DLD1 (cell line): ENCODE measurements at regions not wholly inside any gene's neighbourhood (a gene's known extent, or its start where the extent isn't known, plus 50 kb on each side); places are given as distances from the start of the nearest gene placed in this dataset.
"Not testable (repeated sequence)": the region's sequence is repeated elsewhere in the genome, so short reads cannot be mapped to it uniquely, and the experiment has no call there.

Source experiments
- in situ Hi-C: cut with HindIII; loops from 2 replicates; pipeline ENCODE4 v1.10.0; 2017; ENCODE audit warnings: low sequenced_read_pairs

DNA sequence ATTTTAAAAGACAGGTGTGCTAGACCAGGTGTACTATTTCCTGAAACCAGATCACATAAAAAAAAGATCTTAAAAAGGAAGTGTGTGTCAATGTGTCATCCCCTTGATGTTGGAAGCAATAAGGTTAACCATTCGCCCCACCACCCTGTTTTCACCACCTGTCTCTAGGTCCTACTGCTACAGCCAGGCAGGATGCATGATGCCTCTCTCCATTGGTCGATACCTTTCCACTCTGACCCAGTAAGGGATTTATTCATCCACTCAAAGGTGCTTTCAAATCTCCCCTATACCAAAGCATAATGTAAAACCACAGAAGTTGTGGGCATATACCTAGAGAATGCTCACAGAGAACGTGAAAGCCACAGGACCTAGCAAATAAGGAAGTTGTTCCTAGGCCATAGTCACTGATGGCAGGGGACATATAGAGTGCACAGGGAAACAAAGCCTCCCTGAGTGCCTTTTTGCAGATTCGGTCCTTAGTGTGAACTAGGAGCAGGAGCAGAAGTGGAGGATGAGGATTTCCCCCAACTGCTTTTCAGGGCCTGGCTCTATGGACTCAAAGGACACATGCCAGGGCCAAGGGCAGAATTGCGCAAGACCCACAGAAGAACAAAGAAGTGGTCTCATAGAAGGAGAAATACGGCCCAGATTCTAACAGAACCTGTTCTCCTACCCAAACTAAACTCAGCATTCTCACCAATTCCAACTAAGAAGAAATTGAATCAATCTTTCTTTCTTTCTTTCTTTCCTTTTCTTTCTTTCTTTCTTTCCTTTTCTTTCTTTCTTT, 631.5 kb upstream of the NRP1 start:
- in situ Hi-C loops = no loop called here

DNA sequence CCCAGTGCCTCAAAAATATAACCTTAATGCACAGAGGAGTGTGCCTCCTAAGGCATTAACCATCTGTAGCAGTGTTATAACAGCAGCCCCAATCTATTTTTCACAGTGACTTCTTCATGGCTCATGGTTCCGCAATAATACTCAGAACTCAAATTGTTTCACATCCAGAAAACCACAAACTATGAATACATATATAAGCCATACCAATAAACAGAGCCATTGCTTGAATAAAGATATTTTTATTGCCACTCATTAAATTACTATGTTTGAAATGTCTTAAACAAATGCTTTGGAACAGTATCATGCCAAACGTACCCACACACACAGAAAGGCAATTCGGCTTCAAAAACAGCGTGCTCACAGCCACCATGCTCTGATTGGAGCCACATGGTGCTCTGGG, 629.3 kb upstream of the NRP1 start:
- in situ Hi-C loops = no loop called here

DNA sequence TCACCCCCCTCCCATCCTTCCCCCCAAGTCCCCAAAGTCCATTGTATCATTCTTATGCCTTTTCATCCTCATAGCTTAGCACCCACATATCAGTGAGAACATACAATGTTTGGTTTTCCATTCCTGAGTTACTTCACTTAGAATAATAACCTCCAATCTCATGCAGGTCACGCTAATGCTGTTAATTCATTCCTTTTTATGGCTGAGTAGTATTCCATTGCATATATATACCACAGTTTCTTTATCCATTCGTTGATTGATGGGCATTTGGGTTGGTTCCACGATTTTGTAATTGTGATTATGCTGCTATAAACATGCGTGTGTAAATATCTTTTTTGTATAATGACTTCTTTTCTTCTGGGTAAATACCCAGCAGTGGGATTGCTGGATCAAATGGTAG, 621.9 kb upstream of the NRP1 start:
- in situ Hi-C loops = not testable (repeated sequence)

DNA sequence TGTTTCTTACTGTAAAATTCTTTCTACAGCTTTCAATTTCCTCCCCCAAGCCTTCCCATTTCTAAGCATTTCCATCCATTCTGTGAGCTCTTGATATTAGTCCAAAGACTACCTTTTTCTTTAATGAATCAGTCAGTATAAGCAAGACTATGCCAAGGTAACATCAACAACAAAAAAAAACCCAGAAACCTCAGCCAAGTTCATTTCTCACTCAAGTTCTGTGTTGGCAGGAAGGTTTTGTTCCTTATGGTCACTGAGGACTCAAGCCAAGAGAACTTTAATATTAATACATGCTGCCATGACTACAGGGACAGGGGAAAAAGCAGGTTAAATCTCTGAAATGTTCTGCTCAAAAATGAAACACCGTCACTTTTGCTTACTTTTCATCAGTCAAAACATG, 621.2 kb upstream of the NRP1 start:
- in situ Hi-C loops = no loop called here

DNA sequence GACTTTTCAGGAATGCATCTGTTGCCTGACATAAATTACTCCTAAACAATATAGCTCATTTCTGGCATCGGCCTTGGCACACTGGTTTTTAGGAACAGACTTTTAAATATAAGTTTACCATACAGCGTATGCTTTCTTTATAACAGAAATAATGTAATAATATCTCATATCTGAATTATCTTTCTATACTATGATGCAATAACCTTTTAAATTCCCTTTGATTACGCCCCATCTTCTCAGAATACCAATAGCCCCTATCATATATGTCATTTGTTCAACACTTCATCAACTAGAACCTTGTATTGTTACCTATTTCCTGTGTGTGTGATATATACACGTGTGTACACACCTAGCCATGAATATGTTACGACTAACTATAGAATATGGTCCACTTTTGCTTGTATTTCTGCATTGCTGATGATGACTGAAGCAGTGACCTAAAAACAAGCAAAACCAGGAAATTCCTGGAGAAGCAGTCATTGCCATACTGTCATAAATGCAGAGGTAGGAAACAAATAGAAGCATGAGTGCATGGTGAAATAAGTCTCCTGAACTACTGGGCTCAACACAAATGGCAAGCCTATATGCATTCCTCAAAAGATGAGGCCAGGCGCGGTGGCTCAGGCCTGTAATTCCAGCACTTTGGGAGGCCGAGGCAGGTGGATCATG, 618.4 kb upstream of the NRP1 start:
- in situ Hi-C loops = no loop called here

DNA sequence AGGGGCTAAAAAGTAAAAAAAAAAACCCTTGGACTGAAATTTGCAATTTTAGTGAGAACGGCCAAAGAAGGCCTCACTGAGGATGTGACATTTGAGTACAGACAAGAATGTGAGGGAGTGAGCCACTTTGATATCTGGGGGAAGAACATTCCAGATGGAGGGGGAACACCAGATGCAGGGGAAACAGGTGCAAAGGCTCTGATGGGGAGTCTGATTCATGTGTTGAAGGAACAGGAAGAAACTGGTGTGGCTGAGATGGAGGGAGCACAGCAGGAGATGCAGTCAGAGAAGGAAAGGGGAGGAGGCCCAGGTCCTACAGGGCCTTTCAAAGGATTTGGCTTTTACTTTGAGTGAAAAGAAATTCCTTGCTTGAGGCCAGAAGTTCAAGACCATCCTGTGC, 615.7 kb upstream of the NRP1 start:
- in situ Hi-C loops = no loop called here

DNA sequence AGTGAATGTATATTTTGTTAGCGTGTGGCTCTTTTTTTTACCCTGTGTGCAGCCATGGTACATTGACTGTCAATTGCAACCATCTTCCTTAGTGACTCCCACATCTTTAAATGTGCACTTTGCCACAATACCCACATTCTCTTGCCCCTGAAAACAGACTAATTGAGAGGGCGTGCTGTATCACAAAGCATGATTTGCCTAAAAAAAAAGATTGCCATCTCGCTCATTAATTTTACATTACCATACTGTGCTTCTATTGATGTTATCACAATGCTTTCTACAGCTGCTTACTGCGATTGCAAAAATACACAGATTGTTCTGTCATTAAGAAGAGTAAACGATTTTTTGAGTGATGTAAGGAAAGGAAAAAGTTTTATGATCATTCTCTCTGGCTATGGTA, 613.1 kb upstream of the NRP1 start:
- in situ Hi-C loops = no loop called here

DNA sequence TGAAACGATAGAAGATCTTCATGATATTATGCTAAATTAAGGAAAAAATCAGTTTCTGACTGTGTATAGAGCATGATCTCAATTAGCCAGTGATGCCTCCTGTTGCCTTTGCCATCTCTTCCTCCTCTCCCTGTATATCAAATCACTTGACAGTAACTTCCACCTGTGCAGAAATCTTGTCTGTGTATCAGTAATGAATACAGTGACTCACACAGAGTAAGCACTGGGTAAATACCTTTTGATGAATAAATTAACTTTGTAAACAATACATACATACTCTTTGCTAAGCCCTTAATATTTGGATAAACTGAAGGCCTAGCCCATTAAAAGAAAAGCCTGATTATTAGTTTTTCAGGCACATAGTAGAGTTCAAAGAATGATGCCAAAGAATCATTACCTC, 610.6 kb upstream of the NRP1 start:
- in situ Hi-C loops = no loop called here

DNA sequence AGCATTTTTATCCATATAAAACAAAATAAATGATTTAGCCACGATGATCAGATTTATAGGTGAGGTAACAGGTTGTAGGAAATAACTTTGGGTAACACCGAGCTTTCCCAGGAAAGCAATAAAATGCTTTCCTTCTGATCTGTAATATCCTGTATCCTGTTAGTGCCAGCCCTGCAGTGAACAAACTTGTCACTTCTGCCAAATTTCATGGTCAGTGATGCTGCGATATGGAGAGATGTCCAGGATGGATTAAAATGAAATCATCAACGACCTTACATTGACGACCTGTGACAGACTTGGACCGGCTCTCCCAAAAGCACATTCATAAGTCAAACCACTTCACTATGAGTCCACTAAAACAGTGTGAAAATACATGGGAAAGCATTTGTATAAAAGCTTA, 608.0 kb upstream of the NRP1 start:
- in situ Hi-C loops = no loop called here

DNA sequence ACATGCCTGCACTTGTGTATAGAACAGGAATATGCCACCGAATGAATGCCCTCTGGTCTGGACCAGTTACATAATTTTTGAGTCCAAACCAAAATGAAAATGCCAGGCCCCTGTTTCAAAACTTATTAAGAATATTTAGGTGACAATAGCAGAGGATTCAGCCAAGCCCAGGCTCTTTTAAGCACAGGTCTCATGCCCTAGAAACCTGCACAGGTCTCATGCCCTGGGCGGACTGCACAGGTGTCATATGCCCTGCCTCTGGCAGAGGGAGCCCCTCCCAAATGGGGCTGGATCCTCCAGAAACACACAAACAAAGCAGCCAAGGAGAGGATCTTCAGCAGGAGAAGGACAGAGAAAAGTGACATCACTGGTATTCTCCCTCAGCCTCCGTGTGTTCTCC, 605.4 kb upstream of the NRP1 start:
- in situ Hi-C loops = no loop called here

DNA sequence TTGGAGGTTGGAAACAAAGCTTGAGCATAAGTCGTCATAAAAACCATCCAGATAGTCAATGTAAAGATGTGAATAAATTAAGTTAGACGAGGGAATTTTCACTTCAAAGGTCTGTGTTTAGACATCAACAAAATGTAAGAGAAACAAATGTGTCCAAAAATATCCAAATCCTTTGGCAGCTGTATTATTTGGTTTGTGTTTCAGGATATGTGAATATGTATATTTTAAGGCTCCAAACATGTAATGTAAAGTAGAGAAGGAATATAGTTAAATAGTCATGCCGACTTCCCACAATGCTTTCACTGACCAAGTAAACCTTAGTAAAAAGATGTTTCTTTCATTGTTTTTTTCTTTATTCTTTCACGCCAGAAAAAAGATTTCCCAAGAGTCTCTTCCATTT, 604.9 kb upstream of the NRP1 start:
- in situ Hi-C loops = no loop called here

DNA sequence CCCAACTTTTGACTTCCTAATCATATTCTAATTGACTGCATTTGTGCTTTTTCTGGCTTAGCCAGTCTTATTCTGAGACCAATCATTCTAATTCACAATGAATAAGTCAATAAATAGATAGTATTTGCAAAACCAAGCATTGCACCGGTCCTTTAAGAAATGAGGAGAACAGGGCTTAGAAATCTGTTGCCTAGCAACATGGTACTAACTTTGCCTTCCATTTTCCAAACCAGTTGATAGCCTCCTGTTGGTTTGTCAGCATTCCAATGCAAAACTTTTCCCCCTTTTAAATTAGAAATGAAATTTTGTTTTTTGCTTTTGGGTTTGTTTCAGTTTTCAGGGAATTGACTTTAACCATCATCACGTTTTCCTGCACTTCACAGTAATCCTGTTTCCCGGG, 603.5 kb upstream of the NRP1 start:
- in situ Hi-C loops = no loop called here

DNA sequence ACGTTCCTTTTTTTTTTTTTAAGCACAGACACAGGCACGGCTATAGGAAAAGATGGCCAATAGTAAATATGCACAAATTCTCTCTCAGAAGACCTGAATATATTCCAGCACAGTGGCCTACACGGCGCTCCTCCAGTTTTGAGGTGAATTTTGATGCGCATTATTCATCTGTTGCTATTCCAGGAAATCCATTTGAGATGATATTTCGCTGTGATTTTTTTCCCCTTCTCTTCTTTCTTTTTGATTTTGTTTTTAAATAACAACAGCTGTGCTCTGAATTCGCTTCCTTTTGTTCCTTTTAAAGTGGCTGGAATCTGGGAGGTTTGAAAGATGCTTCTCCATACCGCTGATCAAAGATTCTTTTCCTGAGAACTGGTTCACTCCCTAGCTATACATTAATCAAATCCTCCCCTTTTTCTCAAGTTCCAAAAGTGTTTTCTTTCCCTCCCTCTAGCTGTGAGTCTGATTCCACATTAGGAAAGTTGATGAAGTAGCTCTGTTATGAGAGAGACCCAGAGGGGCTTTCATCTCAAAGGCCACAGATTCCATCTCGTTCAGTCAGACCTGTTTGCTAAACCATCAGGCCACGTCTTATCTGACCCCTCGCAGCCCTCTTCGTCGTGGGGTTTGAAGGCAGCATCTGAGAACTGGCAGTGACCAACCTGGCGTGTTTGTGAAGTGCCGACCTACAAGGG, 602.7 kb upstream of the NRP1 start:
- in situ Hi-C loops = no loop called here

DNA sequence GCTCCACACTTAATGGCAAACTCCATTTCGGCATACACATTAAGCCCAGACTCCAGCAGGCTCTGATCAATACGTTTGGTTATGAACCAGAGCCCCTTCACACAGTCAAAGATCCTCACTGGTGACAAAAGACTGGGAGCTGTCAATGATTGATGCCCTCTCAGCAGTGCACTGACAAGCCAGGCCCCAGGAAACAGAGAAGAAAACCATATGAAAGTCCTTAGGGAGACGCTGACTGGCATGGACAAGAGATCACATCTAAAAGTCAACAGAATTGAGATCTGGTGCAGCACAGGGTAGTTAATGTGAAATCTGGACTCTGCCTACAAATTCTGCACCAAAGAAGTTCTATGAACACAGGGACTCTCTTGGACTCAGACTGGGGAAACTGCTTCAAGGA, 600.9 kb upstream of the NRP1 start:
- in situ Hi-C loops = no loop called here

DNA sequence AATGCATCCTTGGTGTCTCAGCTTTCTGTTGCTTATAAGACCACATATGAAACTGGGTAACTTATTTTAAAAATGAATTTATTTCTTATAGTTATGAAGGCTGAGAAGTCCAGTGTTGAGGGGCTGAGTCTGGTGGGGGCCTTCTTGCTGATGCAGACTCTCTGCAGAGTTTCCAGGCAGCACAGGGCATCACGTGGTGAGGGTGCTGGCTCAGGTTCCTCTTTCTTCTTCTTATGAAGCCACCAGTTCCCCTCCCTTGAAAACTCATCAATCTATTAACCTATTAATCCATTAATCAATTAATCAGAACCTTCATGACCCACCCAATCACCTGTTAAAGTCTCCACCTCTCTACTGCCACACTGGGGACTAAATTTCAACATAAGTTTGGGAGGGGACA, 595.6 kb upstream of the NRP1 start:
- in situ Hi-C loops = no loop called here

DNA sequence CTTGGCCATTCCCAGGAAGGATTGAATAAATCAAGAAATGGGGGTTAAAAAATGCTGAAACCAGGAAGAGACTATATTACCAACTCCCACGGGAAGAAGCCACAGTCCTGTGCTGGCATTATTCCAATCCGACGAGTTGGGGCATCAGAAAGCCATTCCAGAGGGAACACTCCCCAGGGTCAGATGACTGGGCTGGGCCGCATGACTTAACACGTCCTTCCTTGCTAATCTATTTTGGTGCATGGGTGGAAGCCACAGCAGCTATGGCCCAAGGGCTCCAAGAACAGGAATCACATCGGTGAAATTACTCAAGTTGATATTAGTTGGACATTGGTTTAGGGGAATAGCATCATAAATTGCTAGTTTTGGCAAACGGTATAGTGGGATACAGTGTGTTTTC, 592.9 kb upstream of the NRP1 start:
- in situ Hi-C loops = no loop called here

DNA sequence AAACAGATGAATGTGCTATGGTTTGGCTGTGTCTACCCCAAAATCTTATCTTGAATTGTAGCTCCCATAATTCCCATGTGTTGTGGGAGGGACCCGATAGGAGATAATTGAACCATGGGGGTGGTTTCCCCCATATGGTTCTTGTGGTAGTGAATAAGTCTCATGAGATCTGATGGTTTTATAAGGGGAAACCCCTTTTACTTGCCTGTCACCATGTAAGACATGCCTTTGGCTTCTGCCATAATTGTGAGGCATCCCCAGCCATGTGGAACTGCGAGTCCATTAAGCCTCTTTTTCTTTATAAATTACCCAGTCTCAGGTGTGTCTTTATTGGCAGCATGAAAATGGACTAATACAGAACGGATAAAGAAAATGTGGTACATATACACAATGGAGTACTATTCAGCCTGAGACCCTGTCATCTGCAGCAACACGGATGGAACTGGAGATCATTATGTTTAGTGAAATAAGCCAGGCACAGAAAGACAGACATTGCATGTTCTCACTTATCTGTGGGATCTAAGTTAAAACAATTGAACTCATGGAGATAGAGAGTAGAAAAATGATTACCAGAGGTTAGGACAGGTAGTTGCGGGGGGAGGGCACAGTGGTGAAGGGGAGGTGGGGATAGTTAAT, 587.6 kb upstream of the NRP1 start:
- in situ Hi-C loops = no loop called here

DNA sequence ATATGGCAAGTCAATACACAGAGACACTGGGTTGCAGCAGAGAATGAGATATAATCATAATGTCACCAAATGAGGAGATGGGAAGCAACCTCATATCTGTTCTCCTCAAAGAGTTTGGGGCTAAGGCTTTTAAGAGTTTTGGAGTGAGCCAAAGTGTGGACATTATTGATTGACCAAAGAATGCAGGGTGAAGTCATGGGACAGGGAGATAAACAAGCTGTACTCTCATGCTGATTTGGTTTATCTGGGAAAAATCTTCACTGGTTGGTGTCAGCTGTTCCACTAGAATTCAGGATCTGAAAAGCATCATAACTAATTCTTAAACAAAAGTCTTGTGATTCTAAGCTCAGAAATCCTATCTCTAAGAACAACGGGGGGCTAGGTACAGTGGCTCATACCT, 585.9 kb upstream of the NRP1 start:
- in situ Hi-C loops = no loop called here

DNA sequence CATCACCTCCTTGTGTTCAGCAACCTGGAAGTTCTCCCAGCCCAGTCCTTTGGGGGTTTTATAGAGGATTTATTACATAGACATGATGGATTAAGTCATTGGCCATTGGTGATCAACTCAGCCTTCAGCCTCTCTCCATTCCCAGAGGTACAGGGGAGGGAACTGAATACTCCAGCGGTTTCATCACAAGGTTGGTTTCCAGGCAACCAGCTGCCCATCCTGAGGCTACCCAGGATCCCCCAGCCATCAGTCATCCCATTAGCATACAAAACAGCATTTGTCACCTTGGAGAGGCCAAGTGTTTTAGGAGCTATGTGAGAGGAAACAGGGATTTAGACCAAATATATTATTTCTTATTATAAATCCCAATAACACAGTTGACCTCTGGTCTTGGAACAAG, 584.8 kb upstream of the NRP1 start:
- in situ Hi-C loops = no loop called here

DNA sequence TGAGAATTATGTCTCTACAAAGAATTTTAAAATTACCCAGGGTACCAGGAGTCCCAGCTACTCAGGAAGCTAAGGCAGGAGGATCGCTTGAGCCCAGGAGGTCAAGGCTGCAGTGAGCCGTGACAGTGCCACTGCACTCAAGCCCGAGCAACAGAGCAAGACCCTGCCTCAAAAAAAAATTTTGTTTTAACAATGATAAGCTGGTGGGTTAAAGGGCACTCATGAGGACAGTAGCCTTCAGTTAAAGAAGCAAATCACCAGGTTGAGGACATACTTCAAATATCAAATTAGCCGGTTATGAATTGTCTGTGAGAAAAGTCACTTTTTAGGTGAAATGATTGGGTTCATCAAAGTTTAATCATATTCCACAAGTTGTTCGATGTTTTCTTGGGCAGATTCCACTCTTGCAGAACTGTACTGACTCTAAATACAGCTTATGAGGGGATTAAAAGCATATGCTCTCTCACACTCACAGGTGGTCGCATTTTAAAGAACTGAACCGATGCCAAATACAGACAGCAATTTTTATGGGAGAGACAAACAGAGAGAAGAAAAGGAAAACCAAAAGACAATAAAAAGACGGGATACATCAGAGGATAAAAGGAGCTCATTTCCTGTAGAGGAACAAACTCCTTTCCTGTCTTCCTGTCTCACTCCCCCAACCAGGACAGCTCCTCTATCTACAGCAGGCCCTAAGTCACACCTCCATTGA, 582.8 kb upstream of the NRP1 start:
- in situ Hi-C loops = no loop called here

DNA sequence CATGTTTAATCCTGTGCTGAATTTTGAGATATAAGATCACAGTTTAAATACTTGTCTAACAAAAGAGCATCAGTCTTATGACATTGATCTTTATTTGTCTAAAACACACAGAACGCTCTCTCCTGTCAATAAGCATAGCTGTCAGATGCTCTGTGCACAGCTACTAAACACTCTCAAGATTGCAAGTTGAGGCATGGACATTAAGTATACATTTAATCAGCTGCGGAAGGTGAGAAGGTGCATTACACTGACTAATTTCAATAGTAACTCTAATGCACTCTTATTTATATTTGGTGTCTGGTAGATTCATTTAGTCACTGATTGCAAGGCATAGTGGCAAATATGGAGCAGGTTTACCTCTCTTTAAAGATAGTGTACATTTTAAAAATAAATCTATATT, 580.3 kb upstream of the NRP1 start:
- in situ Hi-C loops = no loop called here
